Breast epithelium (tissue), 4 donors: ENCODE measurements at regions not wholly inside any gene's neighbourhood (a gene's known extent, or its start where the extent isn't known, plus 50 kb on each side); places are given as distances from the start of the nearest gene placed in this dataset.
"Not testable (repeated sequence)": the region's sequence is repeated elsewhere in the genome, so short reads cannot be mapped to it uniquely, and the experiment has no call there.

Source experiments
- DNase-seq, 2 donors: peaks; one replicate each; pipeline ENCODE4 v3.0.0-alpha.2; 2019; ENCODE audit warnings: low spot score in 2 of 2
- H3K27ac ChIP-seq, 2 donors: fragments of 200-600 bp; sonication (generic) in 1 of 2; one replicate each; pipeline ENCODE4 v1.5.1; 2016 to 2019; ENCODE audit warnings: mild to moderate bottlenecking in 1 of 2
- H3K27me3 ChIP-seq, 2 donors: fragments of 200-600 bp; sonication (generic) in 1 of 2; one replicate each; pipeline versions ENCODE4 v1.5.1 to v1.6.0; 2017 to 2019; ENCODE audit warnings: control low read depth in 1 of 2, mild to moderate bottlenecking in 1 of 2
- H3K36me3 ChIP-seq: fragments of 200-600 bp; one replicate; pipeline ENCODE4 v1.5.1; 2019
- H3K4me1 ChIP-seq, 2 donors: fragments of 200-600 bp; sonication (generic); one replicate each; pipeline ENCODE4 v1.5.1; 2016 to 2019; ENCODE audit warnings: control low read depth in 1 of 2
- H3K4me3 ChIP-seq, 3 donors: fragments of 200-600 bp; sonication (generic); 1 replicate in 2 of 3; 2 replicates in 1 of 3; pipeline ENCODE4 v1.5.1; 2016 to 2019; ENCODE audit warnings: mild to moderate bottlenecking in 3 of 3, moderate library complexity in 2 of 3
- H3K9me3 ChIP-seq, 2 donors: fragments of 200-600 bp; sonication (generic) in 1 of 2; one replicate each; pipeline ENCODE4 v1.5.1; 2016 to 2019; ENCODE audit warnings: control low read depth in 1 of 2
- POLR2A ChIP-seq: fragments of 450-650 bp; IDR thresholded peaks from one replicate; pipeline ENCODE4 v1.6.1; 2016; ENCODE audit warnings: antibody characterized with exemption, mild to moderate bottlenecking, moderate library complexity
- POLR2AphosphoS5 ChIP-seq, 3 donors: sonication (generic); formaldehyde crosslinking; IDR thresholded peaks; one replicate each; pipeline ENCODE4 v1.6.1; 2017; ENCODE audit warnings: antibody characterized with exemption in 3 of 3
- intact Hi-C: fragments of 100-400 bp; cut with DNase I; formaldehyde crosslinking; loops from one replicate; pipeline ENCODE4 v1.15.1; 2023; ENCODE audit warnings: low total_unique reads
- TF ChIP-seq, protein P1 (sequence below), 3 donors: fragments of 450-650 bp; IDR thresholded peaks; one replicate each; pipeline ENCODE4 v1.5.1; 2016 to 2017; ENCODE audit warnings: antibody characterized with exemption in 3 of 3, mild to moderate bottlenecking in 3 of 3, moderate library complexity in 3 of 3

DNA sequence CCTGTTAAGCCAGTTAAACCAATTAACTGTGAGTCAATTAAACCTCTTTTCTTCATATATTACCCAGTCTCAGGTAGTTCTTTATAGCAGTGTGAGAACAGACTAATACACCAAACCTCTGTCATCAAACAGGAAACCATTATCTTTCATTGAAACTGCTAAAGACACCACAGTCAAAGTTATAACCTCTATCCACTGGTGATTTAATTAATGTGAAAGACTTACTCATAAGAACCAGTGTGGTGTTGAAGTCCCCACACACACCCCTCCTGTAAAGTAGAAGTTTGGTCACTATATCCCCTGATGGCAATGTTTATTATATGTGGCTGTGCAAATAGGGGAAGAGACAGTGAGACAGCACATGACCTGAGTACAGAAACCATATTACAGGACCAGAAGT, 228.1 kb downstream of the NEBL start:
- Histone ChIP-seq H3K27ac (no peak overlapping the region), H3K4me3 (no peak overlapping the region), H3K36me3 (no peaks in the 10 kb centered on the region), H3K4me1 (no peaks in the 10 kb centered on the region), H3K9me3 (no peaks in the 10 kb centered on the region), H3K27me3 (no peaks in the 10 kb centered on the region)
- TF ChIP-seq POLR2A (no peak), POLR2AphosphoS5 (IDR thresholded peaks at IDR 0.05) (no peak)
- TF ChIP-seq, protein P1, sequence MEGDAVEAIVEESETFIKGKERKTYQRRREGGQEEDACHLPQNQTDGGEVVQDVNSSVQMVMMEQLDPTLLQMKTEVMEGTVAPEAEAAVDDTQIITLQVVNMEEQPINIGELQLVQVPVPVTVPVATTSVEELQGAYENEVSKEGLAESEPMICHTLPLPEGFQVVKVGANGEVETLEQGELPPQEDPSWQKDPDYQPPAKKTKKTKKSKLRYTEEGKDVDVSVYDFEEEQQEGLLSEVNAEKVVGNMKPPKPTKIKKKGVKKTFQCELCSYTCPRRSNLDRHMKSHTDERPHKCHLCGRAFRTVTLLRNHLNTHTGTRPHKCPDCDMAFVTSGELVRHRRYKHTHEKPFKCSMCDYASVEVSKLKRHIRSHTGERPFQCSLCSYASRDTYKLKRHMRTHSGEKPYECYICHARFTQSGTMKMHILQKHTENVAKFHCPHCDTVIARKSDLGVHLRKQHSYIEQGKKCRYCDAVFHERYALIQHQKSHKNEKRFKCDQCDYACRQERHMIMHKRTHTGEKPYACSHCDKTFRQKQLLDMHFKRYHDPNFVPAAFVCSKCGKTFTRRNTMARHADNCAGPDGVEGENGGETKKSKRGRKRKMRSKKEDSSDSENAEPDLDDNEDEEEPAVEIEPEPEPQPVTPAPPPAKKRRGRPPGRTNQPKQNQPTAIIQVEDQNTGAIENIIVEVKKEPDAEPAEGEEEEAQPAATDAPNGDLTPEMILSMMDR (IDR thresholded peaks at IDR 0.05) = no peak
- DNase-seq = no peak
- intact Hi-C loops = no loop called here

DNA sequence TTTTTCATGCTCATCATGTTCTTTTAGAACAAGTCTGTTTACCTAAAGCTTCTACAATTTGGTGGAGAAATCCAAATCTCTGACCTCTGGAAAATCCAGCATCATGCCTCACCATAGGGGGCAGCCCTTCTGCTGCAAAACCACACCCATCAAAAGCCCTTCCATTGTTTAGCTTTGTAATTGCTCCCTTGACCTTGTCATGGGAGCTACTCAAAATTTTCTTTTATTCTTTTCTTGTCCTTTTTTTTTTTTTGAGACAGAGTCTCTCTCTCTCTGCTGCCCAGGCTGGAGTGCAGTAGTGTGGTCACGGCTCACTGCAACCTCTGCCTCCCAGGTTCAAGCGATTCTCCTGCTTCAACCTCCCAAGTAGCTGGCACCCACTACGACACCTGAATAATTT, 234.4 kb downstream of the NEBL start:
- intact Hi-C loops = no loop called here
- TF ChIP-seq POLR2A = no peak
- TF ChIP-seq, protein P1 (IDR thresholded peaks at IDR 0.05) = no peak
- TF ChIP-seq POLR2AphosphoS5 (IDR thresholded peaks at IDR 0.05) = no peak
- H3K36me3 ChIP-seq = no peaks in the 10 kb centered on the region
- no peak overlapping the region for H3K4me3 ChIP-seq
- no peaks in the 10 kb centered on the region for H3K27me3 ChIP-seq
- no peak for DNase-seq
- H3K27ac ChIP-seq = no peak overlapping the region
- H3K9me3 ChIP-seq = no peaks in the 10 kb centered on the region
- H3K4me1 ChIP-seq = no peaks in the 10 kb centered on the region

- H3K4me1 ChIP-seq = no peaks in the 10 kb centered on the region
- H3K4me3 ChIP-seq = no peak overlapping the region
- no peak overlapping the region for H3K27ac ChIP-seq
- no peaks in the 10 kb centered on the region for H3K9me3 ChIP-seq
- intact Hi-C loops = loop anchor here (5.0 kb wide), 1 partner anchor 338 kb away; no protein-coding TSS in a partner anchor
- no peak for DNase-seq
- no peaks in the 10 kb centered on the region for H3K27me3 ChIP-seq
- no peak for TF ChIP-seq POLR2A
- TF ChIP-seq POLR2AphosphoS5 (IDR thresholded peaks at IDR 0.05) = no peak
- TF ChIP-seq, protein P1 (IDR thresholded peaks at IDR 0.05) = no peak
- H3K36me3 ChIP-seq = no peaks in the 10 kb centered on the region
Measured at GRCh38 chr10:20659225-20659624, 237.9 kb downstream of the NEBL start.

- intact Hi-C loops = loop anchor here (5.0 kb wide), 1 partner anchor 339 kb away; no protein-coding TSS in a partner anchor
- Histone ChIP-seq H3K4me3 (no peak overlapping the region), H3K9me3 (no peaks in the 10 kb centered on the region), H3K27me3 (no peaks in the 10 kb centered on the region), H3K4me1 (no peaks in the 10 kb centered on the region), H3K36me3 (no peaks in the 10 kb centered on the region), H3K27ac (no peak overlapping the region)
- DNase-seq = no peak
- TF ChIP-seq POLR2AphosphoS5 (IDR thresholded peaks at IDR 0.05) (no peak), POLR2A (no peak)
- TF ChIP-seq, protein P1 (IDR thresholded peaks at IDR 0.05) = no peak
Measured at GRCh38 chr10:20658158-20658557, 239.0 kb downstream of the NEBL start.

GRCh38 chr10:20656886-20657285, 240.2 kb downstream of the NEBL start:
- DNase-seq = no peak
- intact Hi-C loops = loop anchor here (5.0 kb wide), 1 partner anchor 340 kb away; no protein-coding TSS in a partner anchor
- TF ChIP-seq POLR2A (no peak), POLR2AphosphoS5 (IDR thresholded peaks at IDR 0.05) (no peak)
- TF ChIP-seq, protein P1 (IDR thresholded peaks at IDR 0.05) = no peak
- no peaks in the 10 kb centered on the region for H3K36me3 ChIP-seq
- no peaks in the 10 kb centered on the region for H3K9me3 ChIP-seq
- no peaks in the 10 kb centered on the region for H3K4me1 ChIP-seq
- no peaks in the 10 kb centered on the region for H3K27me3 ChIP-seq
- no peak overlapping the region for H3K4me3 ChIP-seq
- H3K27ac ChIP-seq = no peak overlapping the region

DNA sequence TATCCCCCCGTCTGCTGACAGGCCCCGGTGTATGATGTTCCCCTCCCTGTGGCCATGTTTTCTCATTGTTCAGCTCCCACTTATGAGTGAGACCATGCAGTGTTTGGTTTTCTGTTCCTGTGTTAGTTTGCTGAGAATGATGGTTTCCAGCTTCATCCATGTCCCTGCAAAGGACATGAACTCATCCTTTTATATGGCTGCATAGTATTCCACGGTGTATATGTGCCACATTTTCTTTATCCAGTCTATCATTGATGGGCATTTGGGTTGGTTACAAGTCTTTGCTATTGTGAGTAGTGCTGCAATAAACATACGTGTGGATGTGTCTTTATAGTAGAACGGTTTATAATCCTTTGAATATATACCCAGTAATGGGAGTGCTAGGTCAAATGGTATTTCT, 244.7 kb downstream of the NEBL start:
- H3K4me1 ChIP-seq, H3K36me3 ChIP-seq, intact Hi-C loops, H3K27ac ChIP-seq, H3K9me3 ChIP-seq, H3K4me3 ChIP-seq, H3K27me3 ChIP-seq, DNase-seq: not testable (repeated sequence)
